ENCODE measurements at regions not wholly inside any gene's neighbourhood (a gene's known extent, or its start where the extent isn't known, plus 50 kb on each side); places are given as distances from the start of the nearest gene placed in this dataset.

GRCh38 chr3:6417174-6417573, 443.7 kb upstream of the GRM7 start:
- Histone ChIP-seq H4K20me1 (replicated peaks; ENCODE audit: control insufficient read depth, extremely low read depth, insufficient read depth, low read length) (no peaks in the 10 kb centered on the region), H3K27ac (ENCODE audit: insufficient read depth, low read depth, low read length) (no peak overlapping the region), H3K9ac (replicated peaks; ENCODE audit: extremely low read depth, insufficient read depth, low read length) (no peak overlapping the region), H2AFZ (ENCODE audit: low read depth, low read length) (no peak overlapping the region), H3K36me3 (ENCODE audit: control insufficient read depth in 2 of 2, extremely low read depth in 1 of 2, insufficient read depth in 2 of 2, low read length in 2 of 2) (no peaks in the 10 kb centered on the region), H3K4me3 (replicated peaks in 1 of 3; ENCODE audit: insufficient read depth in 1 of 3, low read depth in 1 of 3, low read length in 3 of 3) (no peak overlapping the region), H3K79me2 (ENCODE audit: control insufficient read depth, insufficient read depth, low read length) (no peaks in the 10 kb centered on the region), H3K4me2 (ENCODE audit: insufficient read depth, low read length) (no peak overlapping the region), H3K27me3 (ENCODE audit: control insufficient read depth in 2 of 2, insufficient read depth in 2 of 2, low read length in 2 of 2) (no peaks in the 10 kb centered on the region), H3K9me1 (replicated peaks; ENCODE audit: control insufficient read depth, extremely low read depth, insufficient read depth, low read length) (no peaks in the 10 kb centered on the region), H3K9me3 (replicated peaks; ENCODE audit: control insufficient read depth, insufficient read depth, low read length) (peaks cover 1% of the 10 kb centered on the region), H3K4me1 (ENCODE audit: control insufficient read depth, extremely low read depth, insufficient read depth, low read length) (no peaks in the 10 kb centered on the region)
- DNase-seq (ENCODE audit: low read depth, low spot score) (no peak), FAIRE-seq (no peak)
- intact Hi-C loops (cut with micrococcal nuclease) = no loop called here
- BruUV-seq (replicated peaks) = no TSS peak
- POLR2A ChIA-PET = no interaction called here
- TF ChIP-seq EZH2 (IDR thresholded peaks at IDR 0.05; ENCODE audit: borderline replicate concordance, low read depth, low read length, severe bottlenecking) (no peak), POLR2A (IDR thresholded peaks at IDR 0.05; ENCODE audit: low read depth, low read length) (no peak), FOS (IDR thresholded peaks at IDR 0.05; ENCODE audit: borderline replicate concordance, insufficient read depth, low read length) (no peak), GATA2 (IDR thresholded peaks at IDR 0.05; ENCODE audit: insufficient read depth, insufficient read length, low read depth, low read length) (no peak), MAX (IDR thresholded peaks at IDR 0.05; ENCODE audit: insufficient read depth, insufficient read length) (no peak), MYC (IDR thresholded peaks at IDR 0.05; ENCODE audit: low read depth, low read length) (no peak), CTCF (IDR thresholded peaks at IDR 0.05; ENCODE audit: extremely low read depth in 1 of 2, insufficient read depth in 1 of 2, low read depth in 1 of 2, low read length in 2 of 2) (no peak), POLR2AphosphoS5 (IDR thresholded peaks at IDR 0.05; ENCODE audit: insufficient read depth, low read depth, low read length) (no peak), JUN (IDR thresholded peaks at IDR 0.05; ENCODE audit: borderline replicate concordance, insufficient read depth, insufficient read length, low read depth) (no peak)
- dilution Hi-C loops (cut with MboI; ENCODE audit: extremely low pct_ligation_motif_present, low sequenced_read_pairs) = no loop called here
- CTCF ChIA-PET = interaction anchor here (1.0 kb wide), 1 partner anchor 17 kb away, joined by 3 read pairs; no protein-coding TSS in a partner anchor

Measured in endothelial cell of umbilical vein (primary cell).